ENCODE measurements at regions not wholly inside any gene's neighbourhood (a gene's known extent, or its start where the extent isn't known, plus 50 kb on each side); places are given as distances from the start of the nearest gene placed in this dataset.
"Not testable (repeated sequence)": the region's sequence is repeated elsewhere in the genome, so short reads cannot be mapped to it uniquely, and the experiment has no call there.

DNA sequence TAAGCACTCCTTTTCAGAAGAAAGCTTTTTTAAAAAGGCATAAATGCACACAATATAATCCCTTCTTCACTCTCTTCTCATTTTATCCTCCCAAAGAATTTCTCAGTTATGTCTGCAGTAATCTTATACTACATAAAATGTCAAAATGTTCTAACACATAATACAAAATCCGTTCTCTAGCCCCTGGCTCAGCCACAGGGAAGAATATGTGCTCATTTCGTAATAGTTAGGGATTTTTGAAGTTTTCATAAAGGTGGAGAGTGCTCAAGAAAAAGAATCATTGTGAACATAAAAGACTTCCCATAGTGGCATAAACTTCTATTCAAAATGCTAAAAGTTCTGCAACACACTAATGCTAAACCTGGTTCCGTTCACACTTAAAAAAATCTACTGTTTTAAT is 1410.7 kb upstream of the C9orf72 start:
- H3K4me3 ChIP-seq (ENCODE audit: low read depth, low read length) = no peak overlapping the region
- TF ChIP-seq, protein P1, sequence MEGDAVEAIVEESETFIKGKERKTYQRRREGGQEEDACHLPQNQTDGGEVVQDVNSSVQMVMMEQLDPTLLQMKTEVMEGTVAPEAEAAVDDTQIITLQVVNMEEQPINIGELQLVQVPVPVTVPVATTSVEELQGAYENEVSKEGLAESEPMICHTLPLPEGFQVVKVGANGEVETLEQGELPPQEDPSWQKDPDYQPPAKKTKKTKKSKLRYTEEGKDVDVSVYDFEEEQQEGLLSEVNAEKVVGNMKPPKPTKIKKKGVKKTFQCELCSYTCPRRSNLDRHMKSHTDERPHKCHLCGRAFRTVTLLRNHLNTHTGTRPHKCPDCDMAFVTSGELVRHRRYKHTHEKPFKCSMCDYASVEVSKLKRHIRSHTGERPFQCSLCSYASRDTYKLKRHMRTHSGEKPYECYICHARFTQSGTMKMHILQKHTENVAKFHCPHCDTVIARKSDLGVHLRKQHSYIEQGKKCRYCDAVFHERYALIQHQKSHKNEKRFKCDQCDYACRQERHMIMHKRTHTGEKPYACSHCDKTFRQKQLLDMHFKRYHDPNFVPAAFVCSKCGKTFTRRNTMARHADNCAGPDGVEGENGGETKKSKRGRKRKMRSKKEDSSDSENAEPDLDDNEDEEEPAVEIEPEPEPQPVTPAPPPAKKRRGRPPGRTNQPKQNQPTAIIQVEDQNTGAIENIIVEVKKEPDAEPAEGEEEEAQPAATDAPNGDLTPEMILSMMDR (IDR thresholded peaks at IDR 0.05; ENCODE audit: low read depth, low read length) = no peak

DNA sequence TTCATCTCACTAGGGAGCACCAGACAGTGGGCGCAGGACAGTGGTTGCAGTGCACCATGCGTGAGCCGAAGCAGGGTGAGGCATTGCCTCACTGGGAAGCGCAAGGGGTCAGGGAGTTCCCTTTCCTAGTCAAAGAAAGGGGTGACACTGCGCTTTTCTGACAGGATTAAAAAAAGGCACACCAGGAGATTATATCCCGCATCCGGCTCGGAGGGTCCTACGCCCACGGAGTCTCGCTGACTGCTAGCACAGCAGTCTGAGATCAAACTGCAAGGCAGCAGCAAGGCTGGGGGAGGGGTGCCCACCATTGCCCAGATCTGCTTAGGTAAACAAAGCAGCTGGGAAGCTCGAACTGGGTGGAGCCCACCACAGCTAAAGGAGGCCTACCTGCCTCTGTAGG is 1416.7 kb upstream of the C9orf72 start:
- not testable (repeated sequence) for H3K4me3 ChIP-seq (ENCODE audit: low read depth, low read length)

DNA sequence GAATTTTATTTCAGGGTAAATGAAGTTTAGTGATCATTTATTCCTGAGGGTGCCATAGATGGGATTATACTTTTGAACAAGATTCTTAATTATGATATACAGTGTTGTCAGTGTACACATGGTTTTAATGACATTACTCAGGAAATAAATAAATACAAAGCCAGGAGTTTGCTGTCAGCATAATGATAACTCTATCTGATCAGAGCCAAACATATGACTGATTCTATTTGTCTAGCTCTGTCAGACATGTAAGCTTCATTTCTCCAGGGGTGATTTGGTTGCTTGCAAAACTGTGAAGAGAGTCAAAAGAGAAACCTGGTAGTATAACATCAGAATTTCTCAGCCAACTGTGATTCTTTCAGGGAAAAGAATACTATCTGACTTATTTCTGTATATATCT is 1425.8 kb upstream of the C9orf72 start:
- no peak overlapping the region for H3K4me3 ChIP-seq (ENCODE audit: low read depth, low read length)
- TF ChIP-seq, protein P1 (IDR thresholded peaks at IDR 0.05; ENCODE audit: low read depth, low read length) = no peak

DNA sequence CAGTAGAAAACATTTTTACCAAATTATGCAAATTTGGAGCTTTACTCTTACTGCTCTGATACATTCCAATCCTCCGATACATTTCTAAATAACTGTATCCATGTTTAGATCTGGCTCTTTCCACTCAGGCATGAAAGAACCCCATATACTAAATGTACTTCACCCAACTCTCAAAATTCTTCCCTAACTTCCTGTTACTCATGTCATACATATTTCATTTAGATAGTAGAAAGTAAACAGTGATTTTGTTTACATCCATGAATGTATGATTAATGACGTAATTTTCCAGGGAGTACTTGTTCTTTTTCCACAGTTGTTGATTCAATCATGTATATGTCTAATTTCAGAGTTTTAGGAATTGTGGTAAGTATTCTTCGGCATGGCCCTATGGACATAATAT is 1426.5 kb upstream of the C9orf72 start:
- TF ChIP-seq, protein P1 (IDR thresholded peaks at IDR 0.05; ENCODE audit: low read depth, low read length) = no peak
- no peak overlapping the region for H3K4me3 ChIP-seq (ENCODE audit: low read depth, low read length)

DNA sequence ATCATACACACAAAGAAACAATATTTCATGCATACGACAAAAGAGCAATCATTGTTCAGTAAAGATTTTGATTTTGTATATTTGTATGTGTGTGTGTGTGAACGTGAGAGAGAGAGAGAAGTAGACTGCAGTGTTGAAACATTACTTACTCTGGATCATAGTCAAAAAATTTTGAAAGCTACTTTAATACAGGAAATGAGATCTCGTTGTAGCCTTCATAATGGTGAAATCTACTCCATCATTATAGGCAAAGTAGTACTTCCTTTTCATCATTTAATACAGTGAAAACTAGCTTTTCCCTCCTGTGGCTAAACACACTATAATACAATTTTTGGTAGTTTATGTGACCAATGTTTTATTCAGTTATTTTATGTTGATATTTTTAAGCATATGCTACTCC is 1427.7 kb upstream of the C9orf72 start:
- TF ChIP-seq, protein P1 (IDR thresholded peaks at IDR 0.05; ENCODE audit: low read depth, low read length) = no peak
- H3K4me3 ChIP-seq (ENCODE audit: low read depth, low read length) = no peak overlapping the region

- TF ChIP-seq, protein P1 (IDR thresholded peaks at IDR 0.05; ENCODE audit: low read depth, low read length) = no peak
- H3K4me3 ChIP-seq (ENCODE audit: low read depth, low read length) = no peak overlapping the region
These were observed 1431.7 kb upstream of the C9orf72 start for GRCh38 chr9:29004988-29005387.

- TF ChIP-seq, protein P1 (IDR thresholded peaks at IDR 0.05; ENCODE audit: low read depth, low read length) = no peak
- no peak overlapping the region for H3K4me3 ChIP-seq (ENCODE audit: low read depth, low read length)
These were observed 1433.3 kb upstream of the C9orf72 start for GRCh38 chr9:29006628-29007027.

DNA sequence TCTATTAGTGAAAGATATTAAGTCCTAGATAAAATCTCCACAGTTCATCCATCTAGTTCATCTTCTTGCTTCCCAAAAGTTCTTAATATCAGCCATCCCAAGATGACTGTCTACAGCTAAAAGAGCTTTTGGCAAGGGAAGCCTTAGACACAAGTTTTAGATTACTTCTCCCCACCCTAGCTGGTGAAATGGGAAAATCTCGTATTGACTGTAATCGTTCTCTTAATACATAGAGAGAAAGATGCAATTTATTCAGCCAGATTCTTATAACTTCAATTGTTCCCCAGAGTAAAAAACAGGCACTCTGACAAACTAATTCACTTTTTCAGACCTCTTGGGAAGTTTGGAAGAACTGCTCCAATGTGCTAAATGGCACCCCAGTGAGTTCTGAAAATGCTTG is 1439.6 kb upstream of the C9orf72 start:
- H3K4me3 ChIP-seq (ENCODE audit: low read depth, low read length) = no peak overlapping the region
- TF ChIP-seq, protein P1 (IDR thresholded peaks at IDR 0.05; ENCODE audit: low read depth, low read length) = no peak

Measured in WI38 (cell line).